GM18873 (cell line): ENCODE measurements at regions not wholly inside any gene's neighbourhood (a gene's known extent, or its start where the extent isn't known, plus 50 kb on each side); places are given as distances from the start of the nearest gene placed in this dataset.

ENCODE experiments used
- ATAC-seq: cut with Tn5 transposase; IDR thresholded peaks from one replicate; pipeline ENCODE4 v1.9.1; 2021; ENCODE audit warnings: mild to moderate bottlenecking, moderate library complexity, moderate number of reproducible peaks; ENCODE audit not compliant: unreplicated experiment, low FRiP score

DNA sequence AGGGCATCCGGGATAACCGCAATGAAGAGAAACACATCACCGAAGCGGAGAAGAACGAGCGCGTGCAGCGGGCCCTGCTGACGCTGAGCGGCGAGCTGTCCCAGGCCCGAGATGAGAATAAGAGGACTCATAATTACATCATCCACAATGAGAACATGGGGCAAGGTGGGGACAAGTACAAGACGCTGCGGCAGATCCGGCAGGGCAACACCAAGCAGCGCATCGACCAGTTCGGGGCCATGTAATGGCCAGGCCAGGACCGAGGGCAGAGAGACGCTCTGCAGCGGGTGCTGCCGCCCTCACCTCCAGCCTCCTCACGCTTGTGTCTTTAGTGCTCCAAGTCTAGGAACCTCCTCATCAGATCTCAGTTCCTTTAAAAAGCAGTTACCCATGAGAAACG, 863.7 kb upstream of the ALCAM start:
- ATAC-seq: no peak

DNA sequence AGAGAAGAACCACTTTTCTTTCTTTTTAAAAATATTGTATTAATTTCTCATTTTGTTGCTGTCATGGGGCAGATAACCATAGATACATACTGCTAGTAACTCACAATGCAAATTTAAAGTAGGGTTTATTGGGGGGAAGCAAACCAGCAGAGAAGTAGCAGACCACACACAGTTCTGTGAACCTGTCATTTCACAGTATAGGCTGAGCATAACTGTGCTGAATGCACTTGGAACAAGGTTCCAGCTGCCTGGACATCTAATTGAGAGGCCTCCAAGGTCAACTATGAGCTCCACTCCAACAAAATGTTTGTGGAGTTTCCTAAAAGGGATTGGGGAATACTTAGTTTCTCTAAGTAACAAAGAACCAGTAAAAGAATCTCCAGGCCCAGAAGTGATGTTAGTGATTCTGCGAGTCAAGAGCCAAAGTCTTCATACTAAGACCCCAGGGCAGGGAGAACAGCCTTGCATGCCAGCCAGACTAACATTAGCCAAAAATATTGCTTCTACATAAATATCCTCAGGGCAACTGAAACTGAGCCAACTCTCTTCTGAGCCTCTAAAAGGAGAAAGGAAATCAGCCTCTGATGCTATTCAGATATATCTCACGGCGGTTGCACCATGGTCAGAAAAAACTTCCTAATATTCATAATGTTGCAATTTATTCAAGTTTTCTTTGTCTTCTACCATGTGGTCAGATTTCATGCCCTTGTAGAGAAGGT, 856.4 kb upstream of the ALCAM start:
- no peak for ATAC-seq

- no peak for ATAC-seq
These were observed 852.3 kb upstream of the ALCAM start for GRCh38 chr3:104514371-104514770.

DNA sequence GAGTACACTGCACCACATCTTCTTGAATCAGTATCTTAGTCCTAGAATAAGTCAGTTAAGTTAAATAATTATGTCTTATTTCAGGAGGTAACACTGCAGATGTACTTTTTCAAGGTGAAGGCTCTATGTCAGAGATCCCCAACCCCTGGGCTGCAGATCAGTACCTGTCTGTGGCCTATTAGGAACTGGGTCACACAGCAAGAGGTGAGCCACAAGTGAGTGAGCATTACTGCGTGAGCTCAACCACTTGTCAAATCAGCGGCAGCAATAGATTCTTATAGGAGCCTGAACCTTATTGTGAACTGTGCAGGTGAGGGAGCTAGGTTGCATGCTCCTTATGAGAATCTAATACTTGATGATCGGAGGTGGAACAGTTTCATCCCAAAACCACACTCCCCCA, 851.9 kb upstream of the ALCAM start:
- ATAC-seq: no peak

DNA sequence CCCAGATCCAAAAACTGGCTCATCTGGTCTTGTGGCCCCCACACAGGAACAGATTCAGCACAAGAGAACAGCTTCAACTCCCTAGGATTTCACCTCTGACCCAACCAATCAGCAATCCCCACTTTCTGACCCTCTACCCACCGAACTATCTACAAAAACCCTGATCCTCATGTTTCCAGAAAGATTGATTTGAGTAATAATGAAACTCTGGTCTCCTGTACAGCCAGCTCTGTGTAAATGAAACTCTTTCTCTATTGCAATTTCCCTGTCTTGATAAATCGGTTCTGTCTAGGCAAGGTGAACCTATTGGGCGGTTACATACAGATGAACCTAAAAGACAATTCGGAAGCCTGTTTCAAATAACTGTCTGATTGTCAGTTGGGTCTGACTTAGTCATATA, 847.6 kb upstream of the ALCAM start:
- ATAC-seq: peak; percentile 35

GRCh38 chr3:104519468-104520227, 847.1 kb upstream of the ALCAM start:
- no peak for ATAC-seq

- no peak for ATAC-seq
These were observed 846.5 kb upstream of the ALCAM start for GRCh38 chr3:104520228-104520655.

GRCh38 chr3:104521606-104522336, 844.9 kb upstream of the ALCAM start:
- ATAC-seq: peak; percentile 57

- no peak for ATAC-seq
These were observed 843.6 kb upstream of the ALCAM start for GRCh38 chr3:104523136-104523535.

DNA sequence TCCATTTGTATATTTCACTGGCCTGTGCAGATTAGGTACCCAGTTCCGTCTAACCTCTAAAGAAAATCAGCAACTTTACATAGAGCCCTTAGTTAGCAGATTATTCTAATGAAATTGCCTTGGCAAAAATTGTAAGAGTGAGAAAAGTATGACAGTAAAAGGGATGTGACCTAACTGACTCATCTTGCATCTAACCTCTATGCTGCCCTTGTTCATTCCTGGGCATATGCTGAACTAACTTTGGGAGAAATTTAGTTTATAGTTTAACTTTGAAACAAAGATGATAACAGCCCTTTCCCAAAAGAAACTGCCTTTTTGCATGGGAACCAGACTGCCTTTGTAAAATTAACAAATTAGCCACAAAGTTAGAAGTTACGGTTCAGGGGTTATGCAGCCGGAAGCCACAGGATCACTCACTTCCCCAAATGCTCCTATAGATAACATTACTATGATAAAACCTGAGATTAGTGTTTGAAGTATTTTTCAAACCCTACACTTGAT, 839.8 kb upstream of the ALCAM start:
- ATAC-seq: peak; percentile 83

DNA sequence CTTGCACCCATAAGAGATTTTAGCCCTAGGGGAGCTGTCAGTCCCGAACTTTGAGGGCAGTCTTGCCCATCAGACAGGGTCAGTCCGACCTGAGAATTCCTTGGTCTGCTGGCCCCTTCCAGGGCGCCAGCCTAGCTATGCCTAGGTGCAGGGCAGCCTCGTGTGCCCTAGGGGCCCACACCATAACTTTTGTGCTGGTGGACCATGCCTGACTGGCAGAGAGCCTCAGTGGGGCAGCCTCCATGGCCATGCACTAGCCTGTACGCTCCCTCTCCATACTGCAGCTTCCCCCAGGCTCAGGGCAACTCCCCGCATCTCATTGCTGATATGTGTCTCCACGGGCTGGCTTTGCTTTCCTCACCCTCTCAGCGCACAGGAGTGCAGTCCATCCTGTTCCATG, 835.8 kb upstream of the ALCAM start:
- ATAC-seq: no peak

DNA sequence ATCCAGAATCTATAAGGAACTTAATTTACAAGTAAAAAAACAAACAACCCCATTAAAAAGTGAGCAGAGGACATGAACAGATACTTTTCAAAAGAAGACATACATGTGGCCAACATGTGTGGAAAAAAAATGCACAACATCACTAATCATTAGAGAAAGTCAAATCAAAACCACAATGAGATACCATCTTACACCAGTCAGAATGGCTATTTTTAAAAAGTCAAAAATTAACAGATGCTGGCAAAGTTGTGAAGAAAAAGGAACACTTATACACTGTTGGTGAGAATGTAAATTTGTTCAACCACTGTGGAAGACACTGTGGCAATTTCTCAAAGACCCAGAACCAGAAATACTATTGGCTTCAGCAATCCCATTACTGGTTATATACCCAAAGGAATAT, 830.0 kb upstream of the ALCAM start:
- ATAC-seq: no peak

DNA sequence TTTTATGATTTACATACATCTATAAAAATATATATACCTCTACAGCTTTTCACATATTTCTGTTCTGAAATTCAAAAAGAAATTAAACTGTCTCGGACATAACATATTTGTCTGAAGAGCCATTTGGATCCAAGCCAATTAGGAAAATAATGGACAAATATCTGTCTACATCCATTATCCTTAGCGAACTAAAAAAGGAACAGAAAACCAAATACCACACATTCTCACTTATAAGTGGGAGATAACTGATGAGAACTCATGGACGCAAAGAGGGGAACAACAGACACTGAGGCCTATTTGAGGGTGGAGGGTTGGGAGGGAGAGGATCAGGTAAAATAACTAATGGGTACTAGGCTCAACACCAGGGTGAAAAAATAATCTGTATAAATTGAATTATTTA, 829.4 kb upstream of the ALCAM start:
- ATAC-seq: no peak

GRCh38 chr3:104546301-104546700, 820.4 kb upstream of the ALCAM start:
- no peak for ATAC-seq

DNA sequence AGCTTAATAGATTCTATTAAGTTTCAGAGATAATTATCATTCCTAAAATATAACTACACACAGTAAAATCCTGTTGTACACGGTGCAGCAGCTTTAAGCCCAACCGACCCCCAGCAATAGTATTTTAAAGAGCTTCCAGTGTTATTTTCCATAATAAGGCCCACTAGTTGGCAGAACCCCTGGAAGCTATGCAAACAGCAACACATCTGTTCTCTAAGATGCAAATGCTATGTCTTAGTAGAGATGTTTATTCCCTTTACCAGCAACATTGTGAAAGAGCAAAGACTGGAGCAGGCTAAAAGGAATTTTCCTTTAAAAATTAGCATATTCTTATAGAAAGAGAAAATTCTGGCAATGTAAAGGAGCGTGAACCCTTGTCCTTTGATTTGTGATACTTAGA, 819.7 kb upstream of the ALCAM start:
- no peak for ATAC-seq

GRCh38 chr3:104548401-104548800, 818.3 kb upstream of the ALCAM start:
- no peak for ATAC-seq

GRCh38 chr3:104549099-104549714, 817.5 kb upstream of the ALCAM start:
- ATAC-seq: no peak

DNA sequence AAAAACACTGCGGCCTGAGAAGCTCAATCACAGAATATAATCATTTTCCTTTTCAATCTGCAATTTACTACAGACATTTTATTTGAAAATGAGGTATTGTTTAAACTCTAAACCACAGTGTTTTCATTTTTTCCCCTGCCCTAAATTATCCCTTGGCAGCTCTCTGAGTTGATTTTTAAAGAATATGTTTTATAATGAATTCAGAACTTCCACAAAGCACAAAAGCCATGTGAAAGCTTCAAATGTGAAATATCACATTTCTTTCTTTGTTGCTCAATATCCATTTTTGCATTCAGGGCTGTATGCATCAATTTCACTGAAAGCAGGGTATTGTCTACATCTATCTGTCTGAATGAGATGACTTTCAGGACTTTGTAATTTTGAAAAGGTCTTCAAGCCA, 813.6 kb upstream of the ALCAM start:
- no peak for ATAC-seq

DNA sequence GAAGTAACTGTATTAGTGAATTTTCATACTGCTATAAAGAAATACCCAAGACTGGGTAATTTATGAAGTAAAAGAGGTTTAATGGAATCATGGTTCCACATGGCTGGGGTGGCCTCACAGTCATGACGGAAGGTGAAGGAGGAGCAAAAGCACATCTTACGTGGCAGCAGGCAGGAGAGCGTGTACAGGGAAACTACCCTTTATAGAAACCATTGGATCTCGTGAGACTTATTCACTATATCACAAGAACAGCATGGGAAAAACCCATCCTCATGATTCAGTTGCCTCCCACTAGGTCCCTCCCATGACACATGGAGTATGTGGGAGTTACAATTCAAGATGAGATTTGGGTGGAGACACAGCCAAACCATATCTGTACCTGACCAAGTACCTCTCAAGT, 812.3 kb upstream of the ALCAM start:
- no peak for ATAC-seq

GRCh38 chr3:104555728-104556127, 811.0 kb upstream of the ALCAM start:
- ATAC-seq: no peak
